A673 (cell line): ENCODE measurements at regions not wholly inside any gene's neighbourhood (a gene's known extent, or its start where the extent isn't known, plus 50 kb on each side); places are given as distances from the start of the nearest gene placed in this dataset.
"Not testable (repeated sequence)": the region's sequence is repeated elsewhere in the genome, so short reads cannot be mapped to it uniquely, and the experiment has no call there.

Experiments
- BruUV-seq: library from RNA; stranded (reverse); fragments of 400-500 nt; replicated peaks from 2 replicates; lab custom pipeline; 2021; lab: Mats Ljungman, UMichigan
- CTCF ChIA-PET: fragments of 300-600 bp; sonication (Branson Sonifier 250); formaldehyde crosslinking; loops from one replicate; lab custom pipeline; 2022; ENCODE audit warnings: antibody characterized with exemption; lab: Charles Lee
- POLR2A ChIA-PET: fragments of 300-600 bp; sonication (Branson Sonifier 250); formaldehyde crosslinking; loops from one replicate; lab custom pipeline; 2022; ENCODE audit warnings: antibody characterized with exemption; ENCODE audit not compliant: low non-redundant PET; lab: Charles Lee
- DNase-seq: peaks from one replicate; pipeline ENCODE4 v3.0.0-alpha.2; 2015; ENCODE audit warnings: low spot score
- H3K27ac ChIP-seq: fragments of 200-600 bp; sonication (generic); 2 replicates; pipeline ENCODE4 v1.5.1; 2016; ENCODE audit warnings: mixed run types, low read depth, mild to moderate bottlenecking, mixed read lengths, antibody characterized with exemption, low read length; ENCODE audit not compliant: poor library complexity, severe bottlenecking
- H3K27me3 ChIP-seq: fragments of 200-600 bp; sonication (generic); replicated peaks from 2 replicates; pipeline ENCODE4 v1.6.1; 2017; ENCODE audit warnings: mixed run types, low read depth, mild to moderate bottlenecking, mixed read lengths, antibody characterized with exemption, low read length; ENCODE audit not compliant: insufficient read depth, poor library complexity
- H3K36me3 ChIP-seq: fragments of 200-600 bp; sonication (generic); 2 replicates; pipeline ENCODE4 v1.6.1; 2016; ENCODE audit warnings: mixed run types, mild to moderate bottlenecking, mixed read lengths, antibody characterized with exemption, low read length; ENCODE audit not compliant: insufficient read depth, poor library complexity, severe bottlenecking
- H3K4me1 ChIP-seq: fragments of 200-600 bp; sonication (generic); 2 replicates; pipeline ENCODE4 v1.6.1; 2017; ENCODE audit warnings: mixed run types, mild to moderate bottlenecking, mixed read lengths, antibody characterized with exemption, low read length; ENCODE audit not compliant: insufficient read depth, poor library complexity, severe bottlenecking
- H3K4me3 ChIP-seq: fragments of 200-600 bp; sonication (generic); 2 replicates; pipeline ENCODE4 v1.5.1; 2016; ENCODE audit warnings: low read depth, mixed run types, mild to moderate bottlenecking, mixed read lengths, low read length; ENCODE audit not compliant: poor library complexity, severe bottlenecking
- H3K9me3 ChIP-seq: fragments of 200-600 bp; sonication (generic); 2 replicates; pipeline ENCODE4 v1.6.1; 2016; ENCODE audit warnings: mixed run types, low read depth, mild to moderate bottlenecking, mixed read lengths, antibody characterized with exemption, low read length; ENCODE audit not compliant: poor library complexity, severe bottlenecking
- EZH2 ChIP-seq: fragments of 200-600 bp; sonication (generic); IDR thresholded peaks from 2 replicates; pipeline ENCODE4 v1.6.1; 2017; ENCODE audit warnings: borderline replicate concordance, low read depth, mild to moderate bottlenecking, mixed read lengths, antibody characterized with exemption, low read length; ENCODE audit not compliant: poor library complexity, severe bottlenecking
- intact Hi-C: fragments of 100-400 bp; cut with micrococcal nuclease; formaldehyde crosslinking; loops from one replicate; pipeline ENCODE4 v1.10.0; 2022; ENCODE audit not compliant: unreplicated experiment
- TF ChIP-seq, protein P1 (sequence below): fragments of 300-800, 200-600 bp; sonication (generic); conservative IDR thresholded peaks from 2 replicates; pipeline ENCODE4 v1.5.1; 2017; ENCODE audit warnings: low read depth, mild to moderate bottlenecking, antibody characterized with exemption, low read length, moderate library complexity, mixed read lengths

DNA sequence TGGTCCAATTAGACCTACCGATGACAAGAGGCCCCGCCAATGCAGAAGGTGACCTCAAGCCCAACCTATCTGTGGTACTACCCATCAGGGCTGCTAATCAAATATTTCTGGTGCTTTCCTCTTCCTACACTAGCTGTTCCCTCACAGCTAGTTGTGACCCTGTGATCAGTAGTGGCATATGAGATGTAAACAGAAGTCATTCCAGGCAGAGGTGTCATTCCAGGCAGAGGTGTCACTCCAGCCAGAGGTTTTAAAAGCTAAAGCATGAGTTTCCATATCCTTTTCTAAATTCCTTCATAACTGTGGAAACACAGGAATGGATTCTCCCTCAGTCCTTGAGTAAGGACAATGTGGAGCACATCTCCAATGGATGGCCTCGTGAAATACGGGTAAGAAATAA is 110.9 kb upstream of the DNAJC10 start:
- CTCF ChIA-PET = no interaction called here
- no peak for TF ChIP-seq EZH2
- TF ChIP-seq, protein P1, sequence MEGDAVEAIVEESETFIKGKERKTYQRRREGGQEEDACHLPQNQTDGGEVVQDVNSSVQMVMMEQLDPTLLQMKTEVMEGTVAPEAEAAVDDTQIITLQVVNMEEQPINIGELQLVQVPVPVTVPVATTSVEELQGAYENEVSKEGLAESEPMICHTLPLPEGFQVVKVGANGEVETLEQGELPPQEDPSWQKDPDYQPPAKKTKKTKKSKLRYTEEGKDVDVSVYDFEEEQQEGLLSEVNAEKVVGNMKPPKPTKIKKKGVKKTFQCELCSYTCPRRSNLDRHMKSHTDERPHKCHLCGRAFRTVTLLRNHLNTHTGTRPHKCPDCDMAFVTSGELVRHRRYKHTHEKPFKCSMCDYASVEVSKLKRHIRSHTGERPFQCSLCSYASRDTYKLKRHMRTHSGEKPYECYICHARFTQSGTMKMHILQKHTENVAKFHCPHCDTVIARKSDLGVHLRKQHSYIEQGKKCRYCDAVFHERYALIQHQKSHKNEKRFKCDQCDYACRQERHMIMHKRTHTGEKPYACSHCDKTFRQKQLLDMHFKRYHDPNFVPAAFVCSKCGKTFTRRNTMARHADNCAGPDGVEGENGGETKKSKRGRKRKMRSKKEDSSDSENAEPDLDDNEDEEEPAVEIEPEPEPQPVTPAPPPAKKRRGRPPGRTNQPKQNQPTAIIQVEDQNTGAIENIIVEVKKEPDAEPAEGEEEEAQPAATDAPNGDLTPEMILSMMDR = no peak
- H3K27me3 ChIP-seq = no peaks in the 10 kb centered on the region
- H3K4me1 ChIP-seq = no peaks in the 10 kb centered on the region
- H3K27ac ChIP-seq = no peak overlapping the region
- no peaks in the 10 kb centered on the region for H3K36me3 ChIP-seq
- no TSS peak for BruUV-seq
- no peaks in the 10 kb centered on the region for H3K9me3 ChIP-seq
- intact Hi-C loops = no loop called here
- no peak overlapping the region for H3K4me3 ChIP-seq
- DNase-seq = no peak
- POLR2A ChIA-PET = no interaction called here

DNA sequence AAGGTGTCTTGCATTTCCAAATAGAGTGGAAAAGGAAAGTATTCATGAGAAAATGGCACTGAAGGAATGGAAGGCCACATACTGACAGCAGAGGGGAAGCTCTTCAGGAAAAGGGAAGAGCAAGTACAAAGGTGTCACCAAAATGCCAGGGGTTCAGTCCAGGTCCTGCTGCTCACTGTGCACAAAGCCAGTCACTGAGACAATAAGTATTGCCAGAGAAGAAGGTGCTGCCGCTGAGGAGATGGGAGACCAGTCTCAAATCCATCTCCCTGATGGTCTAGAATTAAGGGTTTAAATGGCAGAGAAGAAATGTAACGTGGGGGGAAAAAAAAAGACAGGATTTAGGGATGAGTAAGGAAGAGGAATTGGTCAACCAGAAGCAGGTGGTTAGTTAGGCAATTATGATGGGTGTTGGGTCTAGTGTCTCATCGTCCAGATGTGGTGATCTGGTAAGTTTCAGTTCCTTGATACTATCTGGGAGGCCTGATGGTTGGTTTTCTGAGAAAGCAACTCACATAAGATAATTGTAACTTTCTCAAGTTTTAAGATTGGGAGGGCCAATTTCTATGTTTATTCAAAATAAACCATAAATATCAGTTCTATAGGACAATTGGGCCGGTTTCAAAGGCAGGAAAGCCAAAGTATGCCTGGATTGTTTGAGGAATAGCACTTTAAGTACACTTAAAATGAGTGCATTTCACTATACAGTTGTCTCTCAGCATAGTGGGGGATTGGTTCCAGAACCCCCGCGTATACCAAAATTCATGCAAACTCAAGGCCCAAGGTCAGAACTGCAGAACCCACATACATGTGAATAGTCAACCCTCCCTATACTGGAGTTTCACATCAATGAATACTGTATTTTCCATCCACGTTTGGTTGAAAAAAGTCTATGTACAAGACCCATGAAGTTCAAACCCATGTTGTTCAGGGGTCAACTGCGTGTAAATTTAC is 109.1 kb upstream of the DNAJC10 start:
- no peak overlapping the region for H3K27ac ChIP-seq
- BruUV-seq = no TSS peak
- H3K27me3 ChIP-seq = no peaks in the 10 kb centered on the region
- no peak overlapping the region for H3K4me3 ChIP-seq
- POLR2A ChIA-PET = no interaction called here
- TF ChIP-seq EZH2 = no peak
- DNase-seq = no peak
- H3K4me1 ChIP-seq = no peaks in the 10 kb centered on the region
- CTCF ChIA-PET = no interaction called here
- intact Hi-C loops = no loop called here
- no peaks in the 10 kb centered on the region for H3K9me3 ChIP-seq
- no peaks in the 10 kb centered on the region for H3K36me3 ChIP-seq

DNA sequence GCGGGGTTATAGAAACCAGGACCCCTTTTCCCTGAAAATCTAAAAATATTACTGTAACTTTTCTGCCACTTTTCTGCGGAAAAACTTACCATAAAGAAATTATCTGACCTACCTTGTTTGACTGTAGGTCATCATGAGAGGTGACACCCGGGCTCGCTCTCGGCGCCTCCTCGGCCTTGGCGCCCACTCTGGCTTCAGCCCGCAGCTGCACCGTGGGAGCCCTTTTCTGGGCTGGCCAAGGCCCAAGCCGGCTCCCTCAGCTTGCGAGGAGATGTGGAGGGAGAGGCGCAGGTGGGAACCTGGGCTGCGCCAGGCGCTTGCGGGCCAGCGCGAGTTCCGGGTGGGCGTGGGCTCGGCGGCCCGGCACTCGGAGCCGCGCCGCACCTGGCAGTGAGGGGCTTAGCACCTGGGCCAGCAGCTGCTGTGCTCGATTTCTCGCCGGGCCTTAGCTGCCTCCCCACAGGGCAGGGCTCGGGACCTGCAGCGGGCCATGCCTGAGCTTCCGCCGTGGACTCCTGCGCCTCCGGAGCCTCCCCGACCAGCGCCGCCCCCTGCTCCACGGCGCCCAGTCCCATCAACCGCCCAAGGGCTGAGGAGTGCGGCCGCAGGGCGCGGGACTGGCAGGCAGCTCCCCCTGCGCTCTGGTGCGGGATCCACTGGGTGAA is 107.7 kb upstream of the DNAJC10 start:
- H3K9me3 ChIP-seq = no peaks in the 10 kb centered on the region
- H3K4me3 ChIP-seq = no peak overlapping the region
- ChIA-PET CTCF (no interaction called here), POLR2A (no interaction called here)
- H3K36me3 ChIP-seq = no peaks in the 10 kb centered on the region
- intact Hi-C loops = no loop called here
- TF ChIP-seq, protein P1 = no peak
- TF ChIP-seq EZH2 = no peak
- BruUV-seq = no TSS peak
- no peaks in the 10 kb centered on the region for H3K27me3 ChIP-seq
- DNase-seq = no peak
- no peak overlapping the region for H3K27ac ChIP-seq
- H3K4me1 ChIP-seq = no peaks in the 10 kb centered on the region

DNA sequence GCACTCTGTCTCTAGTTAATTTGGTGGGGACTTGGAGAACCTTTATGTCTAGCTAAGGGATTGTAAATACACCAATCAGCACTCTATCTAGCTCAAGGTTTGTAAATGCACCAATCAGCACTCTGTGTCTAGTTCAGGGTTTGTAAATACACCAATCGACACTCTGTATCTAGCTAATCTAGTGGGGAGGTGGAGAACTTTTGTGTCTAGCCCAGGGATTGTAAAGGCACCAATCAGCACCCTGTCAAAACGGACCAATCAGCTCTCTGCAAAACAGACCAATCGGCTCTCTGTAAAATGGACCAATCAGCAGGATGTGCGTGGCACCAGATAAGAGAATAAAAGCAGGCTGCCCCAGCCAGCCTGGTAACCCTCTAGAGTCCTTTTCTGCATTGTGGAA is 107.1 kb upstream of the DNAJC10 start:
- H3K4me1 ChIP-seq, H3K27me3 ChIP-seq, CTCF ChIA-PET, H3K9me3 ChIP-seq, DNase-seq, BruUV-seq, H3K27ac ChIP-seq, POLR2A ChIA-PET, H3K4me3 ChIP-seq, H3K36me3 ChIP-seq, intact Hi-C loops: not testable (repeated sequence)
